SK-N-SH (cell line): ENCODE measurements at regions not wholly inside any gene's neighbourhood (a gene's known extent, or its start where the extent isn't known, plus 50 kb on each side); places are given as distances from the start of the nearest gene placed in this dataset.

ENCODE experiments used
- CTCF ChIA-PET: fragments of 300-600, 350-600 bp; formaldehyde crosslinking; extraction: SDS; loops from one replicate; lab custom pipeline; 2021; lab: Yijun Ruan, JAX
- POLR2A ChIA-PET: fragments of 350-600 bp; sonication (Branson Sonifier 250); formaldehyde crosslinking; extraction: SDS; loops from one replicate; lab custom pipeline; 2020; ENCODE audit warnings: antibody characterized with exemption, inconsistent platforms; lab: Yijun Ruan, JAX
- DNase-seq: peaks from one replicate; pipeline ENCODE4 v3.0.0; 2012
- H2AFZ ChIP-seq: fragments of 200-600 bp; sonication (generic); 2 replicates; pipeline ENCODE4 v1.8.1; 2016; ENCODE audit warnings: antibody characterized with exemption, mild to moderate bottlenecking, low read depth
- H3F3A ChIP-seq: fragments of 200-600 bp; sonication (generic); replicated peaks from 2 replicates; pipeline ENCODE3; 2016; ENCODE audit warnings: antibody characterized with exemption, mild to moderate bottlenecking; ENCODE audit not compliant: insufficient read depth
- H3K27ac ChIP-seq, 2 experiments: fragments of 200-500 bp in 1 of 2; fragments of 200-600 bp in 1 of 2; sonication (Bioruptor generic) in 1 of 2; sonication (generic), shearing (Covaris generic) in 1 of 2; 2 replicates each; pipeline versions ENCODE4 v1.5.1 to v1.6.1; 2014 to 2016; ENCODE audit warnings: low read depth in 2 of 2, inconsistent platforms in 1 of 2, low read length in 1 of 2, mild to moderate bottlenecking in 1 of 2, mixed read lengths in 1 of 2
- H3K27me3 ChIP-seq: fragments of 200-600 bp; sonication (generic), shearing (Covaris generic); 2 replicates; pipeline ENCODE4 v1.6.1; 2016; ENCODE audit warnings: mixed run types; ENCODE audit not compliant: insufficient read depth
- H3K36me3 ChIP-seq, 2 experiments: fragments of 200-500 bp in 1 of 2; fragments of 200-600 bp in 1 of 2; sonication (Bioruptor generic) in 1 of 2; sonication (generic) in 1 of 2; replicated peaks in 1 of 2; 2 replicates each; pipeline versions ENCODE3 to v1.5.1; 2014 to 2016; ENCODE audit warnings: low read length in 1 of 2, mild to moderate bottlenecking in 1 of 2; ENCODE audit not compliant: insufficient read depth in 2 of 2, control insufficient read depth in 1 of 2
- H3K4me1 ChIP-seq, 2 experiments: fragments of 200-500 bp in 1 of 2; fragments of 200-600 bp in 1 of 2; sonication (Bioruptor generic) in 1 of 2; sonication (generic), shearing (Covaris generic) in 1 of 2; 2 replicates each; pipeline versions ENCODE4 v1.5.1 to v1.6.1; 2014 to 2016; ENCODE audit warnings: low read depth in 1 of 2, low read length in 1 of 2, mixed run types in 1 of 2; ENCODE audit not compliant: insufficient read depth in 2 of 2, control insufficient read depth in 1 of 2
- H3K4me2 ChIP-seq: fragments of 200-600 bp; sonication (generic), shearing (Covaris generic); 2 replicates; pipeline ENCODE4 v1.6.1; 2017; ENCODE audit warnings: mixed run types
- H3K4me3 ChIP-seq, 2 experiments: fragments of 200-500 bp in 1 of 2; fragments of 200-600 bp in 1 of 2; sonication (Bioruptor generic) in 1 of 2; sonication (generic), shearing (Covaris generic) in 1 of 2; 2 replicates each; pipeline versions ENCODE4 v1.5.1 to v1.8.1; 2014 to 2016; ENCODE audit warnings: low read depth in 2 of 2, inconsistent platforms in 1 of 2, low read length in 1 of 2, mild to moderate bottlenecking in 1 of 2, mixed read lengths in 1 of 2, moderate library complexity in 1 of 2
- H3K79me2 ChIP-seq: fragments of 200-600 bp; sonication (generic); 2 replicates; pipeline ENCODE4 v1.8.1; 2017; ENCODE audit warnings: mild to moderate bottlenecking; ENCODE audit not compliant: insufficient read depth
- H3K9ac ChIP-seq: fragments of 200-600 bp; sonication (generic); 2 replicates; pipeline ENCODE4 v1.6.1; 2017; ENCODE audit warnings: mixed run types
- H3K9me2 ChIP-seq: fragments of 200-600 bp; sonication (generic); 2 replicates; pipeline ENCODE4 v1.6.1; 2017; ENCODE audit warnings: mixed run types
- H3K9me3 ChIP-seq: fragments of 200-600 bp; sonication (generic); 2 replicates; pipeline ENCODE4 v1.6.1; 2017; ENCODE audit warnings: mixed run types, mild to moderate bottlenecking, moderate library complexity
- H4K20me1 ChIP-seq: fragments of 200-600 bp; sonication (generic); 2 replicates; pipeline ENCODE4 v1.6.1; 2017; ENCODE audit warnings: mild to moderate bottlenecking, mixed run types; ENCODE audit not compliant: insufficient read depth
- CTCF ChIP-seq: fragments of 200-600 bp; sonication (generic); IDR thresholded peaks from 2 replicates; pipeline ENCODE4 v1.6.1; 2017; ENCODE audit warnings: antibody characterized with exemption, mild to moderate bottlenecking, moderate library complexity
- GABPA ChIP-seq: IDR thresholded peaks from 2 replicates; pipeline ENCODE4 v1.4.0; 2012; ENCODE audit warnings: low read depth, mild to moderate bottlenecking
- MAX ChIP-seq: IDR thresholded peaks from 2 replicates; pipeline ENCODE4 v1.4.0; 2012; ENCODE audit warnings: low read depth
- MXI1 ChIP-seq: IDR thresholded peaks from 2 replicates; pipeline ENCODE4 v1.6.1; 2012; ENCODE audit warnings: mild to moderate bottlenecking, low read depth, low read length, improper control_type of control experiment
- NFIC ChIP-seq: IDR thresholded peaks from 2 replicates; pipeline ENCODE4 v1.4.0; 2012; ENCODE audit warnings: borderline replicate concordance
- RCOR1 ChIP-seq: fragments of 150-350 bp; IDR thresholded peaks from 2 replicates; pipeline ENCODE4 v1.6.1; 2017; ENCODE audit warnings: antibody characterized with exemption, low read length
- RFX5 ChIP-seq: IDR thresholded peaks from 2 replicates; pipeline ENCODE4 v1.6.1; 2012; ENCODE audit warnings: mild to moderate bottlenecking, improper control_type of control experiment, low read length
- RXRA ChIP-seq: IDR thresholded peaks from 2 replicates; pipeline ENCODE4 v1.4.0; 2012; ENCODE audit warnings: low read depth, mild to moderate bottlenecking, borderline replicate concordance
- SMC3 ChIP-seq: IDR thresholded peaks from 2 replicates; pipeline ENCODE4 v1.6.1; 2012; ENCODE audit warnings: low read depth, low read length, improper control_type of control experiment
- YY1 ChIP-seq: IDR thresholded peaks from 2 replicates; pipeline ENCODE4 v1.4.0; 2012; ENCODE audit warnings: low read depth, mild to moderate bottlenecking
- WGBS: methylation state at CpG from one replicate; pipeline ENCODE4 v1.1.6; 2017; ENCODE audit warnings: low lambda C conversion rate; 5-methylcytosine and 5-hydroxymethylcytosine counted together

- POLR2A ChIA-PET, result no interaction called here
- DNase-seq, result no peak
- H3K79me2 ChIP-seq, result no peaks in the 10 kb centered on the region
- no peak overlapping the region for H3K4me3 ChIP-seq
- CTCF ChIA-PET, result interaction anchor here (1.0 to 1.4 kb wide), 3 partner anchors 8 to 564 kb away, joined by 3 to 4 read pairs (median 3); no protein-coding TSS in a partner anchor
- H3F3A ChIP-seq, result no peaks in the 10 kb centered on the region
- no peak overlapping the region for H2AFZ ChIP-seq
- TF ChIP-seq SMC3, result no peak
- TF ChIP-seq CTCF, result no peak
- TF ChIP-seq GABPA, result no peak
- no peak for TF ChIP-seq RFX5
- no peak for TF ChIP-seq MAX
- H3K27ac ChIP-seq, result no peak overlapping the region
- peaks cover 0 to 6% of the 10 kb centered on the region in 2 experiments for H3K36me3 ChIP-seq
- H3K9ac ChIP-seq, result no peak overlapping the region
- H3K4me1 ChIP-seq, result no peaks in the 10 kb centered on the region
- H3K4me2 ChIP-seq, result no peak overlapping the region
- H3K9me2 ChIP-seq, result no peaks in the 10 kb centered on the region
- WGBS, result 75% methylated on average over 2 of the region's 2 CpGs
- H3K27me3 ChIP-seq, result no peaks in the 10 kb centered on the region
- H3K9me3 ChIP-seq, result peaks cover 12% of the 10 kb centered on the region; the same call in 1 of the 2 replicates
- no peaks in the 10 kb centered on the region for H4K20me1 ChIP-seq
Measured at GRCh38 chr1:193754151-193754550, 567.7 kb upstream of the B3GALT2 start.

- Histone ChIP-seq H3K9ac (no peak overlapping the region), H4K20me1 (no peaks in the 10 kb centered on the region), H3K9me2 (no peaks in the 10 kb centered on the region), H3K9me3 (peaks cover 12% of the 10 kb centered on the region; the same call in 1 of the 2 replicates), H3K79me2 (no peaks in the 10 kb centered on the region), H3K4me2 (no peak overlapping the region), H2AFZ (peak overlapping the region; percentile 35; the same call in 1 of the 2 replicates), H3K36me3 (peaks cover 0 to 6% of the 10 kb centered on the region in 2 experiments), H3K4me1 (no peaks in the 10 kb centered on the region), H3K27ac (no peak overlapping the region), H3K4me3 (no peak overlapping the region), H3K27me3 (no peaks in the 10 kb centered on the region), H3F3A (no peaks in the 10 kb centered on the region)
- ChIA-PET CTCF (interaction anchor here (1.0 to 1.4 kb wide), 2 partner anchors 14 to 563 kb away, joined by 3 read pairs; no protein-coding TSS in a partner anchor), POLR2A (no interaction called here)
- 36% methylated on average over 5 of the region's 5 CpGs for WGBS
- no peak for DNase-seq
- TF ChIP-seq RXRA, result no peak
- TF ChIP-seq NFIC, result no peak
- no peak for TF ChIP-seq MXI1
- TF ChIP-seq RCOR1, result no peak
- no peak for TF ChIP-seq YY1
- TF ChIP-seq CTCF, result no peak
Measured at GRCh38 chr1:193753038-193753756, 566.8 kb upstream of the B3GALT2 start.
